ENCODE measurements at regions not wholly inside any gene's neighbourhood (a gene's known extent, or its start where the extent isn't known, plus 50 kb on each side); places are given as distances from the start of the nearest gene placed in this dataset.

- no peak for DNase-seq
- H2BK12ac ChIP-seq (ENCODE audit: insufficient read length, low read depth, low read length), result no peak overlapping the region
- no peak overlapping the region for H3K27ac ChIP-seq (ENCODE audit: insufficient read length, low read depth, low read length)
- no peaks in the 10 kb centered on the region for H3K27me3 Mint-ChIP-seq (ENCODE audit: low read depth)
- no peaks in the 10 kb centered on the region for H3K79me1 ChIP-seq (ENCODE audit: insufficient read depth, low read depth, low read length, poor library complexity, severe bottlenecking)
- no peak overlapping the region for H3K4me3 Mint-ChIP-seq
- no peak overlapping the region for H2BK15ac ChIP-seq (ENCODE audit: low read depth, low read length)
- no peak overlapping the region for H2BK5ac ChIP-seq (ENCODE audit: insufficient read length, low read length)
- peaks cover 5 to 6% of the 10 kb centered on the region in 2 experiments; a peak in 2 of 4 replicates for H3K4me1 Mint-ChIP-seq
- no peak overlapping the region for H3K9ac ChIP-seq (ENCODE audit: extremely low read depth, insufficient read length, low read length)
- no peak overlapping the region for H3K4ac ChIP-seq (ENCODE audit: low read depth, low read length)
- H2AK5ac ChIP-seq (ENCODE audit: insufficient read length, low read length), result no peak overlapping the region
- H3K23ac ChIP-seq (ENCODE audit: insufficient read length, low read depth, low read length), result no peak overlapping the region
- no peak overlapping the region for H4K91ac ChIP-seq (ENCODE audit: insufficient read length, low read depth, low read length)
- no peak overlapping the region for H4K5ac ChIP-seq (ENCODE audit: insufficient read length, low read depth, low read length)
- H4K20me1 ChIP-seq (ENCODE audit: control insufficient read depth, insufficient read depth, insufficient read length), result no peaks in the 10 kb centered on the region
- no peak overlapping the region for H4K8ac ChIP-seq (replicated peaks; ENCODE audit: insufficient read length, low read depth, low read length)
- no peak overlapping the region for H3K4me2 ChIP-seq (ENCODE audit: insufficient read depth, insufficient read length, low read length)
- peaks cover 2% of the 10 kb centered on the region in 2 experiments; a peak in 1 of 5 replicates for H3K9me3 Mint-ChIP-seq
- H3K9me3 ChIP-seq (ENCODE audit: control insufficient read depth, low read depth, low read length), result no peaks in the 10 kb centered on the region
- H2BK120ac ChIP-seq (ENCODE audit: low read depth, low read length, poor library complexity, severe bottlenecking), result no peak overlapping the region
- H3K36me3 Mint-ChIP-seq (ENCODE audit: insufficient read depth in 1 of 3, low read depth in 3 of 3), result peaks cover 0 to 4% (median 0%) of the 10 kb centered on the region in 3 experiments; a peak in 1 of 7 replicates
- H3K27ac Mint-ChIP-seq, result no peak overlapping the region
- H3K27me3 ChIP-seq (ENCODE audit: insufficient read depth, low read length), result no peaks in the 10 kb centered on the region
- no CpG with 5 or more reads among the region's 3 CpGs for WGBS (ENCODE audit: extremely low coverage, insufficient read length, low lambda C conversion rate)
- no peaks in the 10 kb centered on the region for H3K79me2 ChIP-seq (ENCODE audit: insufficient read depth, low read length)
- H3T11ph ChIP-seq (ENCODE audit: low read length), result no peak overlapping the region
- no peak for TF ChIP-seq CTCF (conservative IDR thresholded peaks at IDR 0.05)
- H3K4me1 ChIP-seq (ENCODE audit: insufficient read depth, low read length), result no peaks in the 10 kb centered on the region
- no peaks in the 10 kb centered on the region for H3K23me2 ChIP-seq (ENCODE audit: insufficient read length, low read depth, low read length, poor library complexity, severe bottlenecking)
- H2BK20ac ChIP-seq (ENCODE audit: low read depth, low read length, poor library complexity, severe bottlenecking), result no peak overlapping the region
- no peak overlapping the region for H3K18ac ChIP-seq (ENCODE audit: insufficient read length, low read depth, low read length)
- no peak overlapping the region for H3K56ac ChIP-seq (ENCODE audit: insufficient read length, low read depth, low read length)
- H2AFZ ChIP-seq (ENCODE audit: low read length), result no peak overlapping the region
- no peak overlapping the region for H3K14ac ChIP-seq (ENCODE audit: insufficient read depth, low read length)
Observed at GRCh38 chr6:25217829-25218228, 61.3 kb upstream of the CARMIL1 start.

Measured in H9 (cell line).